SK-N-SH (cell line): ENCODE measurements at regions not wholly inside any gene's neighbourhood (a gene's known extent, or its start where the extent isn't known, plus 50 kb on each side); places are given as distances from the start of the nearest gene placed in this dataset.

Source experiments
- CTCF ChIP-seq: fragments of 200-600 bp; sonication (generic); IDR thresholded peaks from 2 replicates; pipeline ENCODE4 v1.6.1; 2017; ENCODE audit warnings: antibody characterized with exemption, mild to moderate bottlenecking, moderate library complexity
- USF2 ChIP-seq: fragments of 150-350 bp; IDR thresholded peaks from 2 replicates; pipeline ENCODE4 v1.6.1; 2017; ENCODE audit warnings: antibody characterized with exemption, low read length, low read depth, borderline replicate concordance

DNA sequence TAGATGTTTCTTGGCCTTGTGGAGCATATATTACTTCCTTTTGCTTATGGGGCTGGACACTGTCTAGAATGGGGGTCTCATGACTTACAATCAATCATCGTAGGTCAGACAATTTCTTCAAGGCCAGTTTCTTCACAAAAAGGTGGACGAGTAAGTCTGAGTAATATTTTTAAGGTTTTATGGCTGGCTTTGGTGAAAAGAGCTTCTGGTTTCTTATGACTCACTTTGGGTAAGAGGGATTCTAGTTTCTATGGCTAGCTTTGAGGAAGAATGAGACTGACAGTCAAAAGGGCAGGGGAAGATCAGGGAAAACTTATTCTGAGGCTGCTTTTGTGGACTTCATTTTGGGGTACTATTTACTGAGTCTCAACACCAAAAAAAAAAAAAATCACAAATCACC is 2067.2 kb upstream of the C9orf72 start:
- no peak for TF ChIP-seq CTCF
- no peak for TF ChIP-seq USF2
